Panc1 (cell line): ENCODE measurements at regions not wholly inside any gene's neighbourhood (a gene's known extent, or its start where the extent isn't known, plus 50 kb on each side); places are given as distances from the start of the nearest gene placed in this dataset.

ENCODE experiments used
- ATAC-seq: fragments of 200-7000 bp; cut with Tn5 transposase; 2 replicates; pipeline ENCODE4 v1.9.1; 2020; ENCODE audit warnings: mild to moderate bottlenecking, moderate library complexity
- BruUV-seq: library from RNA; stranded (reverse); fragments of 400-500 nt; replicated peaks from 2 replicates; lab custom pipeline; 2021; lab: Mats Ljungman, UMichigan
- CTCF ChIA-PET: fragments of 300-600 bp; sonication (Branson Sonifier 250); formaldehyde crosslinking; loops from one replicate; lab custom pipeline; 2022; ENCODE audit warnings: antibody characterized with exemption; lab: Charles Lee
- POLR2A ChIA-PET: fragments of 300-600 bp; sonication (Branson Sonifier 250); formaldehyde crosslinking; loops from one replicate; lab custom pipeline; 2022; ENCODE audit warnings: antibody characterized with exemption; lab: Charles Lee
- DNase-seq: peaks from one replicate; pipeline ENCODE4 v3.0.0-alpha.2; 2010; ENCODE audit warnings: low read depth, low spot score
- H3K27ac ChIP-seq: 2 replicates; pipeline ENCODE4 v1.5.1; 2011; ENCODE audit warnings: mild to moderate bottlenecking, low read length, inconsistent platforms
- H3K27me3 ChIP-seq: fragments of 200-500 bp; sonication (Bioruptor generic); 2 replicates; pipeline ENCODE4 v1.6.0; 2014; ENCODE audit warnings: low read length, inconsistent platforms; ENCODE audit not compliant: control insufficient read depth, insufficient read depth
- H3K36me3 ChIP-seq: fragments of 200-500 bp; sonication (Bioruptor generic); 2 replicates; pipeline ENCODE4 v1.5.1; 2014; ENCODE audit warnings: inconsistent platforms, mild to moderate bottlenecking, low read length, moderate library complexity; ENCODE audit not compliant: control insufficient read depth, insufficient read depth
- H3K4me1 ChIP-seq: 2 replicates; pipeline ENCODE4 v1.5.1; 2011; ENCODE audit warnings: inconsistent platforms, mild to moderate bottlenecking, low read length, moderate library complexity; ENCODE audit not compliant: control insufficient read depth, insufficient read depth
- H3K4me3 ChIP-seq, 2 experiments: 2 replicates each; pipeline ENCODE4 v1.5.1; 2011 to 2012; ENCODE audit warnings: low read depth in 2 of 2, low read length in 2 of 2, mild to moderate bottlenecking in 2 of 2, inconsistent platforms in 1 of 2, moderate library complexity in 1 of 2
- H3K9me3 ChIP-seq: fragments of 200-500 bp; sonication (Bioruptor generic); 2 replicates; pipeline ENCODE4 v1.5.1; 2014; ENCODE audit warnings: low read depth, mild to moderate bottlenecking, inconsistent platforms, low read length, moderate library complexity; ENCODE audit not compliant: control insufficient read depth, insufficient read depth
- POLR2AphosphoS5 ChIP-seq: IDR thresholded peaks from 2 replicates; pipeline ENCODE4 v1.6.1; 2012; ENCODE audit warnings: mild to moderate bottlenecking, low read depth, low read length, moderate library complexity
- SIN3A ChIP-seq: IDR thresholded peaks from 2 replicates; pipeline ENCODE4 v1.6.1; 2012; ENCODE audit warnings: low read depth, mild to moderate bottlenecking, low read length, moderate library complexity, borderline replicate concordance; ENCODE audit not compliant: insufficient read depth
- TCF7L2 ChIP-seq: IDR thresholded peaks from 2 replicates; pipeline ENCODE4 v1.6.1; 2011; ENCODE audit warnings: mild to moderate bottlenecking, low read depth, low read length, inconsistent platforms
- in situ Hi-C: cut with HindIII; loops from 2 replicates; pipeline ENCODE4 v1.10.0; 2016; ENCODE audit warnings: low sequenced_read_pairs, low pct_unique_long_range_greater_than_20kb
- intact Hi-C: fragments of 100-400 bp; cut with micrococcal nuclease; formaldehyde crosslinking; loops from one replicate; pipeline ENCODE4 v1.10.0; 2022; ENCODE audit not compliant: unreplicated experiment
- TF ChIP-seq, protein P1 (sequence below): fragments of 450-650 bp; IDR thresholded peaks from 2 replicates; pipeline ENCODE4 v1.5.1; 2017; ENCODE audit warnings: mild to moderate bottlenecking
- TF ChIP-seq, protein P2 (sequence below), 2 experiments: IDR thresholded peaks; 2 replicates each; pipeline ENCODE4 v1.6.1; 2011 to 2012; ENCODE audit warnings: low read depth in 2 of 2, control low read depth in 1 of 2, low read length in 1 of 2, mild to moderate bottlenecking in 1 of 2, moderate library complexity in 1 of 2; ENCODE audit not compliant: insufficient read depth in 1 of 2

DNA sequence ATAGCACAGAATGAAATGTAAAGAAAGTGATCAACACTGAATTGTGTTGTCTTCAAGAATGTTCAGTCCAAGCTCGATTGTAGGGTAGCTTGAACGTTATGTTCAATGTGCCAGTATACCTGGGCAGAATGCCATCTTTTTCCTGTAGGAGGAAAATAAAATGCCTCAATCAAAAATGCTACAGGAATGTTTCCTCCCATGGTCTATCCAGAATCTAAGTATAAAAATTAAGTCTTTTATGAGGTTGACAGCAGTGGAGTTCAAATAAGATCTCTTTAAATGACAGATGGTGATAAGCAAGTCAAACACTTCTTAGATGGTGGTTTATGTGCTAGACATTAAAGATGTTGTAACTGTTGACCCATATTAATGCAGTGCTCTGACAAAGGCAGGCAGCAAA is 488.6 kb downstream of the CSNK1G3 start:
- POLR2A ChIA-PET = no interaction called here
- no peaks in the 10 kb centered on the region for H3K27me3 ChIP-seq

DNA sequence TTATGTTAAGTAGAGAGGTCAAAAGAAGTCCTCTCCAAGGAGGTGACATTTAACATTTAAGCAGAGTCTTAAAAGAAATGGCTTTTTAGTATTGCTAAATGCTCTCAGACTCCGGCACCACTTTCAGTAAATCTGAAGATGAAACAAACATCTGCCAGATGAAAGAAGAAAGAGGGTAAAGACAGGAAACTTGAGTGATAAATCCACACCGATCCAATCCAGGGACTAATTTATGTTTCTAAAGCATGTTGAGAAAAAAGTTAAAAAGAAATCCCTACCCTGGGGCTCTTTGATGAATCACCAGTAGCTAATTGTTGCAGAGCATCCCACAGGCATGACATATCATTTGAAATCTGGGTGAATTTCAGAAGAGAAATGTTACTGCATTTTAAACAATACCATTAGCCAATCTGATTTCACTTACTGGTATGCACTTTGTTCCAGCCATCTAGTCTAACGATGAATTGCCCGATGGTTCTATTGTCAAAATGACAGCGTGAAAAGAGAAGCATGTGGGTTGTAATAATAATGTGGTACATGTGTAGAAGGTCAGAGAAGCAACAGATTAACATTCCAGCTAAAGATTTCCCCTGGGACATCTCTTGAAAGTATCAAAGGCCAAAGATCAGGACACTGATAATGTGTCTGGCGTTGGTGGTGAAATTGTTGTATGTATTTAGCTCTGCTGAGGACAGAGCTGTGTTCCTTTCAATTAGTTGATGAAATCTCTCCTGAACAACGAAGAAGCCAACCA is 485.7 kb downstream of the CSNK1G3 start:
- intact Hi-C loops (no loop called here), in situ Hi-C loops (no loop called here)
- CTCF ChIA-PET = no interaction called here
- Histone ChIP-seq H3K27ac (peak overlapping the region; percentile 62; the same call in 1 of the 2 replicates), H3K9me3 (no peaks in the 10 kb centered on the region), H3K4me3 (no peak overlapping the region), H3K27me3 (no peaks in the 10 kb centered on the region), H3K4me1 (peaks cover 7% of the 10 kb centered on the region; the same call in 1 of the 2 replicates), H3K36me3 (no peaks in the 10 kb centered on the region)
- DNase-seq (no peak), ATAC-seq (no peak)
- POLR2A ChIA-PET = no interaction called here
- no TSS peak for BruUV-seq
- no peak for TF ChIP-seq POLR2AphosphoS5
- no peak for TF ChIP-seq TCF7L2
- TF ChIP-seq SIN3A = no peak
- TF ChIP-seq, protein P1, sequence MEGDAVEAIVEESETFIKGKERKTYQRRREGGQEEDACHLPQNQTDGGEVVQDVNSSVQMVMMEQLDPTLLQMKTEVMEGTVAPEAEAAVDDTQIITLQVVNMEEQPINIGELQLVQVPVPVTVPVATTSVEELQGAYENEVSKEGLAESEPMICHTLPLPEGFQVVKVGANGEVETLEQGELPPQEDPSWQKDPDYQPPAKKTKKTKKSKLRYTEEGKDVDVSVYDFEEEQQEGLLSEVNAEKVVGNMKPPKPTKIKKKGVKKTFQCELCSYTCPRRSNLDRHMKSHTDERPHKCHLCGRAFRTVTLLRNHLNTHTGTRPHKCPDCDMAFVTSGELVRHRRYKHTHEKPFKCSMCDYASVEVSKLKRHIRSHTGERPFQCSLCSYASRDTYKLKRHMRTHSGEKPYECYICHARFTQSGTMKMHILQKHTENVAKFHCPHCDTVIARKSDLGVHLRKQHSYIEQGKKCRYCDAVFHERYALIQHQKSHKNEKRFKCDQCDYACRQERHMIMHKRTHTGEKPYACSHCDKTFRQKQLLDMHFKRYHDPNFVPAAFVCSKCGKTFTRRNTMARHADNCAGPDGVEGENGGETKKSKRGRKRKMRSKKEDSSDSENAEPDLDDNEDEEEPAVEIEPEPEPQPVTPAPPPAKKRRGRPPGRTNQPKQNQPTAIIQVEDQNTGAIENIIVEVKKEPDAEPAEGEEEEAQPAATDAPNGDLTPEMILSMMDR = no peak
- TF ChIP-seq, protein P2, sequence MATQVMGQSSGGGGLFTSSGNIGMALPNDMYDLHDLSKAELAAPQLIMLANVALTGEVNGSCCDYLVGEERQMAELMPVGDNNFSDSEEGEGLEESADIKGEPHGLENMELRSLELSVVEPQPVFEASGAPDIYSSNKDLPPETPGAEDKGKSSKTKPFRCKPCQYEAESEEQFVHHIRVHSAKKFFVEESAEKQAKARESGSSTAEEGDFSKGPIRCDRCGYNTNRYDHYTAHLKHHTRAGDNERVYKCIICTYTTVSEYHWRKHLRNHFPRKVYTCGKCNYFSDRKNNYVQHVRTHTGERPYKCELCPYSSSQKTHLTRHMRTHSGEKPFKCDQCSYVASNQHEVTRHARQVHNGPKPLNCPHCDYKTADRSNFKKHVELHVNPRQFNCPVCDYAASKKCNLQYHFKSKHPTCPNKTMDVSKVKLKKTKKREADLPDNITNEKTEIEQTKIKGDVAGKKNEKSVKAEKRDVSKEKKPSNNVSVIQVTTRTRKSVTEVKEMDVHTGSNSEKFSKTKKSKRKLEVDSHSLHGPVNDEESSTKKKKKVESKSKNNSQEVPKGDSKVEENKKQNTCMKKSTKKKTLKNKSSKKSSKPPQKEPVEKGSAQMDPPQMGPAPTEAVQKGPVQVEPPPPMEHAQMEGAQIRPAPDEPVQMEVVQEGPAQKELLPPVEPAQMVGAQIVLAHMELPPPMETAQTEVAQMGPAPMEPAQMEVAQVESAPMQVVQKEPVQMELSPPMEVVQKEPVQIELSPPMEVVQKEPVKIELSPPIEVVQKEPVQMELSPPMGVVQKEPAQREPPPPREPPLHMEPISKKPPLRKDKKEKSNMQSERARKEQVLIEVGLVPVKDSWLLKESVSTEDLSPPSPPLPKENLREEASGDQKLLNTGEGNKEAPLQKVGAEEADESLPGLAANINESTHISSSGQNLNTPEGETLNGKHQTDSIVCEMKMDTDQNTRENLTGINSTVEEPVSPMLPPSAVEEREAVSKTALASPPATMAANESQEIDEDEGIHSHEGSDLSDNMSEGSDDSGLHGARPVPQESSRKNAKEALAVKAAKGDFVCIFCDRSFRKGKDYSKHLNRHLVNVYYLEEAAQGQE (IDR thresholded peaks at IDR 0.05; ENCODE audit: insufficient read depth in 1 of 2, low read depth in 2 of 2, low read length in 1 of 2) = no peak

More for the DNA sequence above, 488.6 kb downstream of the CSNK1G3 start:
- Histone ChIP-seq H3K27ac (peak overlapping the region; percentile 59; the same call in 1 of the 2 replicates), H3K36me3 (no peaks in the 10 kb centered on the region), H3K4me3 (no peak overlapping the region), H3K9me3 (peaks cover 7% of the 10 kb centered on the region; the same call in 1 of the 2 replicates), H3K4me1 (peaks cover 7% of the 10 kb centered on the region; the same call in 1 of the 2 replicates)
- TF ChIP-seq SIN3A = no peak
- TF ChIP-seq POLR2AphosphoS5 = no peak
- TF ChIP-seq TCF7L2 = peak; percentile 84
- TF ChIP-seq, protein P1 = no peak
- TF ChIP-seq, protein P2 (IDR thresholded peaks at IDR 0.05; ENCODE audit: insufficient read depth in 1 of 2, low read depth in 2 of 2, low read length in 1 of 2) = no peak
- CTCF ChIA-PET = no interaction called here
- intact Hi-C loops = no loop called here
- ATAC-seq (no peak), DNase-seq (no peak)
- no TSS peak for BruUV-seq
- in situ Hi-C loops = no loop called here
